ENCODE measurements at regions not wholly inside any gene's neighbourhood (a gene's known extent, or its start where the extent isn't known, plus 50 kb on each side); places are given as distances from the start of the nearest gene placed in this dataset.

- TF ChIP-seq, protein P1, sequence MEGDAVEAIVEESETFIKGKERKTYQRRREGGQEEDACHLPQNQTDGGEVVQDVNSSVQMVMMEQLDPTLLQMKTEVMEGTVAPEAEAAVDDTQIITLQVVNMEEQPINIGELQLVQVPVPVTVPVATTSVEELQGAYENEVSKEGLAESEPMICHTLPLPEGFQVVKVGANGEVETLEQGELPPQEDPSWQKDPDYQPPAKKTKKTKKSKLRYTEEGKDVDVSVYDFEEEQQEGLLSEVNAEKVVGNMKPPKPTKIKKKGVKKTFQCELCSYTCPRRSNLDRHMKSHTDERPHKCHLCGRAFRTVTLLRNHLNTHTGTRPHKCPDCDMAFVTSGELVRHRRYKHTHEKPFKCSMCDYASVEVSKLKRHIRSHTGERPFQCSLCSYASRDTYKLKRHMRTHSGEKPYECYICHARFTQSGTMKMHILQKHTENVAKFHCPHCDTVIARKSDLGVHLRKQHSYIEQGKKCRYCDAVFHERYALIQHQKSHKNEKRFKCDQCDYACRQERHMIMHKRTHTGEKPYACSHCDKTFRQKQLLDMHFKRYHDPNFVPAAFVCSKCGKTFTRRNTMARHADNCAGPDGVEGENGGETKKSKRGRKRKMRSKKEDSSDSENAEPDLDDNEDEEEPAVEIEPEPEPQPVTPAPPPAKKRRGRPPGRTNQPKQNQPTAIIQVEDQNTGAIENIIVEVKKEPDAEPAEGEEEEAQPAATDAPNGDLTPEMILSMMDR (IDR thresholded peaks at IDR 0.05), result no peak
- no peak overlapping the region for H3K4me3 ChIP-seq
- no peaks in the 10 kb centered on the region for H3K4me1 ChIP-seq
- H3K9me3 ChIP-seq, result no peaks in the 10 kb centered on the region
- no peak overlapping the region for H3K27ac ChIP-seq
- intact Hi-C loops (cut with DNase I), result no loop called here
- no peaks in the 10 kb centered on the region for H3K36me3 ChIP-seq
- DNase-seq (ENCODE audit: low spot score in 2 of 2), result no peak
- H3K27me3 ChIP-seq, result no peaks in the 10 kb centered on the region
These were observed 688.5 kb upstream of the CHD1 start for GRCh38 chr5:99617335-99617734.

DNA sequence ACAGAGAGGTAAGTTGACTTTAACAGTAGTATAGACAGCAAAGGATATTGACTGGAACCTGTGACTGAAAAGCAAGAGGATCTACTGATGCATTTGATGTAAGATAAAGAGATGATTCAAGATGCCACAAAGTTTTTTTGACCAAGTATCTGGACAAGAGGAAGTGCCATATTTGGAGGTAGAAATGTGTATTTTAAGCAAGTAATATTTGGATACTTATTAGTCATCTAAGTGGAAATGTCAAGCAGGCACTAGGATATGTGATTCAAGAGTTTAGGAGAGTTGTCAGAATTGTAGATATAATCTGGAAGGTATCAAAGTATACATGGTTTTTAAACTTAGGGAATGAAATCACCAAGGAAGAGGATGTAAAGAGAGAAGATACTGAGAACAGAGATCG lies 686.1 kb upstream of the CHD1 start:
- Histone ChIP-seq H3K9me3 (no peaks in the 10 kb centered on the region), H3K27me3 (no peaks in the 10 kb centered on the region), H3K36me3 (no peaks in the 10 kb centered on the region), H3K4me3 (no peak overlapping the region), H3K27ac (no peak overlapping the region), H3K4me1 (no peaks in the 10 kb centered on the region)
- intact Hi-C loops (cut with DNase I), result no loop called here
- DNase-seq (ENCODE audit: low spot score in 2 of 2), result no peak
- TF ChIP-seq, protein P1 (IDR thresholded peaks at IDR 0.05), result no peak

DNA sequence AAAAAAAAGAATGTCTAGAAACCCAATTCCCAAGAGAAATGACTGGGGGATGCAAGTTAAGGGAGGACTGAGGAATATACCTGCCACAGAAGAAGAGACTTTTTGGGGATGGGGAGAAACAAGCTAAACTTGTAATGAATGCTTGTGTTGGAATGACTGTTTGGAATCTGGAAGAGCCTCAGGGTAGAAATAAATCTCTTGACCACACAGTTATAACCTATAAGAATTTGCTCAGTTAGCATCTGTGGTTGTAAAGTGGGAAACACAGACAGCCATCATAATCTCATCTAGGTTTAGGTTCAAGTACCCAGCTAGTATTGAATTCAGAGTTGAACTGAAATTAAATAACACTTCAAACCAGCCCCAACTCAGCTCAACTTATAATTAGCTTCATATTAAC lies 678.3 kb upstream of the CHD1 start:
- Histone ChIP-seq H3K36me3 (no peaks in the 10 kb centered on the region), H3K27ac (no peak overlapping the region), H3K9me3 (no peaks in the 10 kb centered on the region), H3K4me3 (no peak overlapping the region), H3K27me3 (no peaks in the 10 kb centered on the region), H3K4me1 (no peaks in the 10 kb centered on the region)
- intact Hi-C loops (cut with DNase I), result no loop called here
- TF ChIP-seq, protein P1 (IDR thresholded peaks at IDR 0.05), result no peak
- no peak for DNase-seq (ENCODE audit: low spot score in 2 of 2)

GRCh38 chr5:99605904-99606303 lies 677.1 kb upstream of the CHD1 start:
- no peak overlapping the region for H3K4me3 ChIP-seq
- no peaks in the 10 kb centered on the region for H3K9me3 ChIP-seq
- H3K4me1 ChIP-seq, result no peaks in the 10 kb centered on the region
- H3K36me3 ChIP-seq, result no peaks in the 10 kb centered on the region
- H3K27me3 ChIP-seq, result no peaks in the 10 kb centered on the region
- TF ChIP-seq, protein P1 (IDR thresholded peaks at IDR 0.05), result no peak
- intact Hi-C loops (cut with DNase I), result no loop called here
- no peak overlapping the region for H3K27ac ChIP-seq
- no peak for DNase-seq (ENCODE audit: low spot score in 2 of 2)

DNA sequence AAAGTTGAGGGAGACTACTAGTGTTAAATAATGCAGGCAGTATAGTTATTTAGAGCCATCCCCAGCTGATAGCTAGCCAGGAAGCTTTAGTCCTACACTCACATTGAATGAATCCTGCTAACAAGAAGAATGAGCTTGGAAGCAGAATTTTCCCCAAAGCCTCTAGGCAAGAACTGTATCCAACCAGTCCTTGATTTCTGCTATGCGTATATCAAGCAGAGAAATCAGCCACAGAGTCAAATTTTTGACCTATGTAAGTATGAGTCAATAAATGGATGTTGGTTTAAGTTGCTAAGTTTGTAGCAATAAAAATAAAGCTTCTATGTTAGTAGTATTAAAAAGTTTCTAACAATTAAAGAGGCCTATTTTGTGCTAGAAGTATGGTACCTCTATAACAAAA lies 672.1 kb upstream of the CHD1 start:
- TF ChIP-seq, protein P1 (IDR thresholded peaks at IDR 0.05), result no peak
- intact Hi-C loops (cut with DNase I), result no loop called here
- no peaks in the 10 kb centered on the region for H3K4me1 ChIP-seq
- no peak for DNase-seq (ENCODE audit: low spot score in 2 of 2)
- H3K36me3 ChIP-seq, result no peaks in the 10 kb centered on the region
- H3K27me3 ChIP-seq, result no peaks in the 10 kb centered on the region
- no peaks in the 10 kb centered on the region for H3K9me3 ChIP-seq
- no peak overlapping the region for H3K27ac ChIP-seq
- no peak overlapping the region for H3K4me3 ChIP-seq

GRCh38 chr5:99590806-99591205 lies 662.0 kb upstream of the CHD1 start:
- H3K9me3 ChIP-seq, result no peaks in the 10 kb centered on the region
- H3K4me1 ChIP-seq, result no peaks in the 10 kb centered on the region
- no peak overlapping the region for H3K27ac ChIP-seq
- H3K36me3 ChIP-seq, result no peaks in the 10 kb centered on the region
- no peak for DNase-seq (ENCODE audit: low spot score in 2 of 2)
- intact Hi-C loops (cut with DNase I), result no loop called here
- no peak overlapping the region for H3K4me3 ChIP-seq
- TF ChIP-seq, protein P1 (IDR thresholded peaks at IDR 0.05), result no peak
- H3K27me3 ChIP-seq, result no peaks in the 10 kb centered on the region

Data from ascending aorta (tissue), 2 donors.